Fibroblast of lung (primary cell): ENCODE measurements at regions not wholly inside any gene's neighbourhood (a gene's known extent, or its start where the extent isn't known, plus 50 kb on each side); places are given as distances from the start of the nearest gene placed in this dataset.

Experiments used
- CTCF ChIP-seq, 2 donors: IDR thresholded peaks in 1 of 2; conservative IDR thresholded peaks in 1 of 2; 1 replicate in 1 of 2; 2 replicates in 1 of 2; pipeline ENCODE4 v1.5.1; 2011 to 2012; ENCODE audit warnings: low read length in 2 of 2, control low read depth in 1 of 2, inconsistent platforms in 1 of 2, low read depth in 1 of 2, mild to moderate bottlenecking in 1 of 2
- EZH2 ChIP-seq: IDR thresholded peaks from 2 replicates; pipeline ENCODE4 v1.5.1; 2012; ENCODE audit warnings: low read length, control low read depth, mild to moderate bottlenecking; ENCODE audit errors: missing control alignments

GRCh38 chr10:120221873-120222485, 235.0 kb upstream of the PLPP4 start:
- peak in 1 of 2 donors; percentile 36 for TF ChIP-seq CTCF (conservative IDR thresholded peaks at IDR 0.05 in 1 of 2, IDR thresholded peaks at IDR 0.05 in 1 of 2; ENCODE audit: low read depth in 1 of 2, low read length in 2 of 2)
- no peak for TF ChIP-seq EZH2
